HG02973 (cell line): ENCODE measurements at regions not wholly inside any gene's neighbourhood (a gene's known extent, or its start where the extent isn't known, plus 50 kb on each side); places are given as distances from the start of the nearest gene placed in this dataset.
A peak's percentile ranks its signal among the peaks of the same experiment; 100 is the strongest.
"Not testable (repeated sequence)": the region's sequence is repeated elsewhere in the genome, so short reads cannot be mapped to it uniquely, and the experiment has no call there.

Experiments
- ATAC-seq: cut with Tn5 transposase; IDR thresholded peaks from one replicate; pipeline ENCODE4 v1.9.1; 2021; ENCODE audit warnings: moderate library complexity; ENCODE audit not compliant: unreplicated experiment

- no peak for ATAC-seq
These were observed 197.8 kb downstream of the MEMO1 start for GRCh38 chr2:31813016-31813415.

GRCh38 chr2:31812051-31812798 is 198.6 kb downstream of the MEMO1 start:
- ATAC-seq, result peak; percentile 98

- ATAC-seq, result no peak
These were observed 199.3 kb downstream of the MEMO1 start for GRCh38 chr2:31811482-31811881.

GRCh38 chr2:31810200-31810917 is 200.4 kb downstream of the MEMO1 start:
- no peak for ATAC-seq

- ATAC-seq, result no peak
These were observed 205.1 kb downstream of the MEMO1 start for GRCh38 chr2:31805688-31806087.

GRCh38 chr2:31803481-31804153 is 207.2 kb downstream of the MEMO1 start:
- ATAC-seq, result not testable (repeated sequence)

- no peak for ATAC-seq
These were observed 208.1 kb downstream of the MEMO1 start for GRCh38 chr2:31802711-31803110.

GRCh38 chr2:31799282-31799681 is 211.5 kb downstream of the MEMO1 start:
- not testable (repeated sequence) for ATAC-seq

GRCh38 chr2:31788273-31788672 is 207.5 kb upstream of the SRD5A2 start:
- no peak for ATAC-seq

GRCh38 chr2:31785876-31786275 is 205.1 kb upstream of the SRD5A2 start:
- ATAC-seq, result no peak

- ATAC-seq, result no peak
These were observed 204.1 kb upstream of the SRD5A2 start for GRCh38 chr2:31784868-31785267.

GRCh38 chr2:31783446-31784091 is 202.8 kb upstream of the SRD5A2 start:
- ATAC-seq, result not testable (repeated sequence)

GRCh38 chr2:31778153-31778552 is 197.4 kb upstream of the SRD5A2 start:
- no peak for ATAC-seq

- ATAC-seq, result no peak
These were observed 190.0 kb upstream of the SRD5A2 start for GRCh38 chr2:31770741-31771140.

GRCh38 chr2:31765078-31765945 is 184.6 kb upstream of the SRD5A2 start:
- no peak for ATAC-seq

- ATAC-seq, result no peak
These were observed 183.4 kb upstream of the SRD5A2 start for GRCh38 chr2:31764169-31764568.

GRCh38 chr2:31762085-31762484 is 181.3 kb upstream of the SRD5A2 start:
- no peak for ATAC-seq

GRCh38 chr2:31757351-31757750 is 176.6 kb upstream of the SRD5A2 start:
- ATAC-seq, result not testable (repeated sequence)

- not testable (repeated sequence) for ATAC-seq
These were observed 168.0 kb upstream of the SRD5A2 start for GRCh38 chr2:31748746-31749145.

- ATAC-seq, result no peak
These were observed 167.3 kb upstream of the SRD5A2 start for GRCh38 chr2:31748041-31748440.
